Liver (tissue), 8 donors: ENCODE measurements at regions not wholly inside any gene's neighbourhood (a gene's known extent, or its start where the extent isn't known, plus 50 kb on each side); places are given as distances from the start of the nearest gene placed in this dataset.

Source experiments
- DNase-seq: peaks from one replicate; pipeline ENCODE4 v3.0.0-alpha.2; 2017; ENCODE audit warnings: low spot score
- H3K27ac ChIP-seq, 2 donors: one replicate each; pipeline ENCODE4 v1.7.0; 2013; ENCODE audit warnings: inconsistent platforms in 2 of 2, low read length in 2 of 2, control low read depth in 1 of 2, low read depth in 1 of 2, mild to moderate bottlenecking in 1 of 2
- H3K27me3 ChIP-seq, 4 donors: one replicate each; pipeline versions ENCODE4 v1.6.1 to v1.7.0; 2013; ENCODE audit warnings: low read length in 3 of 4, inconsistent platforms in 1 of 4, mild to moderate bottlenecking in 1 of 4, moderate library complexity in 1 of 4; ENCODE audit not compliant: control insufficient read depth in 4 of 4, insufficient read depth in 4 of 4
- H3K36me3 ChIP-seq, 4 donors: one replicate each; pipeline versions ENCODE4 v1.6.1 to v1.7.0; 2013; ENCODE audit warnings: low read length in 3 of 4, mild to moderate bottlenecking in 3 of 4, low read depth in 1 of 4, moderate library complexity in 1 of 4; ENCODE audit not compliant: control insufficient read depth in 4 of 4, insufficient read depth in 3 of 4
- H3K4me1 ChIP-seq, 4 donors: one replicate each; pipeline versions ENCODE4 v1.6.1 to v1.7.0; 2013; ENCODE audit warnings: low read length in 3 of 4, mild to moderate bottlenecking in 3 of 4, moderate library complexity in 1 of 4; ENCODE audit not compliant: control insufficient read depth in 4 of 4, insufficient read depth in 4 of 4
- H3K4me3 ChIP-seq, 3 donors: one replicate each; pipeline versions ENCODE4 v1.6.1 to v1.7.0; 2013; ENCODE audit warnings: low read length in 3 of 3, control low read depth in 1 of 3, low read depth in 1 of 3, mild to moderate bottlenecking in 1 of 3
- H3K9ac ChIP-seq, 2 donors: one replicate each; pipeline ENCODE4 v1.7.0; 2013; ENCODE audit warnings: low read length in 2 of 2, mild to moderate bottlenecking in 2 of 2, moderate library complexity in 2 of 2, control low read depth in 1 of 2, low read depth in 1 of 2
- H3K9me3 ChIP-seq, 4 donors: one replicate each; pipeline versions ENCODE4 v1.6.1 to v1.7.0; 2013; ENCODE audit warnings: low read length in 3 of 4; ENCODE audit not compliant: control insufficient read depth in 4 of 4
- EGR1 ChIP-seq, 2 donors: IDR thresholded peaks; 2 replicates each; pipeline ENCODE4 v1.6.1; 2016 to 2018; ENCODE audit warnings: antibody characterized with exemption in 2 of 2, low read depth in 2 of 2
- FOXA1 ChIP-seq: IDR thresholded peaks from 2 replicates; pipeline ENCODE4 v1.6.1; 2016; ENCODE audit warnings: antibody characterized with exemption
- GABPA ChIP-seq, 2 donors: IDR thresholded peaks in 1 of 2; conservative IDR thresholded peaks in 1 of 2; 2 replicates each; pipeline ENCODE4 v1.6.1; 2016; ENCODE audit warnings: antibody characterized with exemption in 2 of 2, mild to moderate bottlenecking in 1 of 2, moderate library complexity in 1 of 2
- HNF4A ChIP-seq, 2 donors: conservative IDR thresholded peaks; 2 replicates each; pipeline ENCODE4 v1.6.1; 2016; ENCODE audit warnings: antibody characterized with exemption in 2 of 2, mild to moderate bottlenecking in 2 of 2
- HNF4G ChIP-seq: IDR thresholded peaks from 2 replicates; pipeline ENCODE4 v1.6.1; 2016; ENCODE audit warnings: antibody characterized with exemption
- JUND ChIP-seq, 2 donors: IDR thresholded peaks; 2 replicates each; pipeline ENCODE4 v1.6.1; 2016; ENCODE audit warnings: antibody characterized with exemption in 2 of 2
- NR2F2 ChIP-seq: IDR thresholded peaks from 2 replicates; pipeline ENCODE4 v1.6.1; 2016; ENCODE audit warnings: antibody characterized with exemption
- RAD21 ChIP-seq, 2 donors: IDR thresholded peaks; 2 replicates each; pipeline ENCODE4 v1.6.1; 2016; ENCODE audit warnings: antibody characterized with exemption in 2 of 2, mild to moderate bottlenecking in 2 of 2
- RXRA ChIP-seq, 2 donors: IDR thresholded peaks; 2 replicates each; pipeline ENCODE4 v1.6.1; 2017 to 2018; ENCODE audit warnings: antibody characterized with exemption in 2 of 2, mild to moderate bottlenecking in 1 of 2
- SP1 ChIP-seq: IDR thresholded peaks from 2 replicates; pipeline ENCODE4 v1.6.1; 2018; ENCODE audit warnings: antibody characterized with exemption, mild to moderate bottlenecking
- TAF1 ChIP-seq: conservative IDR thresholded peaks from 2 replicates; pipeline ENCODE4 v1.6.1; 2016; ENCODE audit warnings: antibody characterized with exemption, mild to moderate bottlenecking
- YY1 ChIP-seq: IDR thresholded peaks from 2 replicates; pipeline ENCODE4 v1.6.1; 2016; ENCODE audit warnings: antibody characterized with exemption, mild to moderate bottlenecking
- WGBS: extraction: QIAGEN DNeasy Blood & Tissue Kit; methylation state at CpG from one replicate; pipeline ENCODE4 v1.1.7; 2013; 5-methylcytosine and 5-hydroxymethylcytosine counted together
- TF ChIP-seq, protein P1 (sequence below): fragments of 150-350 bp; IDR thresholded peaks from 2 replicates; pipeline ENCODE4 v1.5.1; 2017; ENCODE audit warnings: improper control_type of control experiment, low read depth, low read length; ENCODE audit not compliant: missing input control
- TF ChIP-seq, protein P2 (sequence below): IDR thresholded peaks from 2 replicates; pipeline ENCODE4 v1.6.1; 2016; ENCODE audit warnings: antibody characterized with exemption
- TF ChIP-seq, protein P3 (sequence below): IDR thresholded peaks from 2 replicates; pipeline ENCODE4 v1.6.1; 2016; ENCODE audit warnings: antibody characterized with exemption
- TF ChIP-seq, protein P4 (sequence below): IDR thresholded peaks from 2 replicates; pipeline ENCODE4 v1.6.1; 2016; ENCODE audit warnings: antibody characterized with exemption
- donor health status: healthy.
- donor health status: healthy.
- donor health status: healthy.
- donor health status: healthy.
- donor health status: healthy.

DNA sequence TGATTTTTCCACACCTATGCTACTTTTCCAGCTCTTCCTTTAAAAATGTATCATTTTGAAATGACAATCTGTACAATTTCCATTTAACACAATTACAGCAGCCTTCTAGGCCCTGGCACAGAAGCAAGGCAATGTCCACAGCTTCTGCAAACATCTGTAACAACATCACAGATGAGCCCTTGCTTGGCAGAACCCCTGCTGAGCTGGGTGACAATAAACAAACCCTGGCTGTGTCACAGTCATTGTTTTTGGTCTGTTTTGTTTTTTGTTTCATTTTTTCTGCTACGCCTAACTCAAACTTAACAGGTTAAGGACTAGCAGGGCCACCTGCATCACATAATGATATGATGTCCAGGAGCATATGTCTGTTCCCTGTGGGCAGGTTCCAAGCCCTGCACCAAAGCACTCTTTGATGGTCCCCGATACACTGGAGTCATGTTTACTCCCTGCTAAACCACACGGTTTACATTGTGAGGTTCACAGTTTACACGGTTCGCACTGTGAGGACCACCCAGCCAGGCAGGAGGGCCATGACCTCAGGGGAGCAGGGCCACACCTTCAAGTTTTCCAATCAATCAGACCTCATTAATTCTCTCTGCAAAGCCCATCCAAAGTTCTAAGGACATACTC is 186.8 kb upstream of the CHRNA7 start:
- no peaks in the 10 kb centered on the region for H3K36me3 ChIP-seq
- no peak overlapping the region for H3K9ac ChIP-seq
- H3K27me3 ChIP-seq: no peaks in the 10 kb centered on the region
- H3K4me3 ChIP-seq: no peak overlapping the region
- no peaks in the 10 kb centered on the region for H3K9me3 ChIP-seq
- no peak overlapping the region for H3K27ac ChIP-seq
- DNase-seq: no peak
- TF ChIP-seq, protein P1, sequence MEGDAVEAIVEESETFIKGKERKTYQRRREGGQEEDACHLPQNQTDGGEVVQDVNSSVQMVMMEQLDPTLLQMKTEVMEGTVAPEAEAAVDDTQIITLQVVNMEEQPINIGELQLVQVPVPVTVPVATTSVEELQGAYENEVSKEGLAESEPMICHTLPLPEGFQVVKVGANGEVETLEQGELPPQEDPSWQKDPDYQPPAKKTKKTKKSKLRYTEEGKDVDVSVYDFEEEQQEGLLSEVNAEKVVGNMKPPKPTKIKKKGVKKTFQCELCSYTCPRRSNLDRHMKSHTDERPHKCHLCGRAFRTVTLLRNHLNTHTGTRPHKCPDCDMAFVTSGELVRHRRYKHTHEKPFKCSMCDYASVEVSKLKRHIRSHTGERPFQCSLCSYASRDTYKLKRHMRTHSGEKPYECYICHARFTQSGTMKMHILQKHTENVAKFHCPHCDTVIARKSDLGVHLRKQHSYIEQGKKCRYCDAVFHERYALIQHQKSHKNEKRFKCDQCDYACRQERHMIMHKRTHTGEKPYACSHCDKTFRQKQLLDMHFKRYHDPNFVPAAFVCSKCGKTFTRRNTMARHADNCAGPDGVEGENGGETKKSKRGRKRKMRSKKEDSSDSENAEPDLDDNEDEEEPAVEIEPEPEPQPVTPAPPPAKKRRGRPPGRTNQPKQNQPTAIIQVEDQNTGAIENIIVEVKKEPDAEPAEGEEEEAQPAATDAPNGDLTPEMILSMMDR: no peak
- no peak for TF ChIP-seq HNF4A (conservative IDR thresholded peaks at IDR 0.05)
- TF ChIP-seq RXRA (IDR thresholded peaks at IDR 0.05): no peak
- TF ChIP-seq, protein P2, sequence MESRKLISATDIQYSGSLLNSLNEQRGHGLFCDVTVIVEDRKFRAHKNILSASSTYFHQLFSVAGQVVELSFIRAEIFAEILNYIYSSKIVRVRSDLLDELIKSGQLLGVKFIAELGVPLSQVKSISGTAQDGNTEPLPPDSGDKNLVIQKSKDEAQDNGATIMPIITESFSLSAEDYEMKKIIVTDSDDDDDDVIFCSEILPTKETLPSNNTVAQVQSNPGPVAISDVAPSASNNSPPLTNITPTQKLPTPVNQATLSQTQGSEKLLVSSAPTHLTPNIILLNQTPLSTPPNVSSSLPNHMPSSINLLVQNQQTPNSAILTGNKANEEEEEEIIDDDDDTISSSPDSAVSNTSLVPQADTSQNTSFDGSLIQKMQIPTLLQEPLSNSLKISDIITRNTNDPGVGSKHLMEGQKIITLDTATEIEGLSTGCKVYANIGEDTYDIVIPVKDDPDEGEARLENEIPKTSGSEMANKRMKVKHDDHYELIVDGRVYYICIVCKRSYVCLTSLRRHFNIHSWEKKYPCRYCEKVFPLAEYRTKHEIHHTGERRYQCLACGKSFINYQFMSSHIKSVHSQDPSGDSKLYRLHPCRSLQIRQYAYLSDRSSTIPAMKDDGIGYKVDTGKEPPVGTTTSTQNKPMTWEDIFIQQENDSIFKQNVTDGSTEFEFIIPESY: no peak
- TF ChIP-seq HNF4G: no peak
- no peak for TF ChIP-seq YY1
- no peak for TF ChIP-seq TAF1
- TF ChIP-seq NR2F2: no peak
- no peak for TF ChIP-seq GABPA (IDR thresholded peaks at IDR 0.05 in 1 of 2, conservative IDR thresholded peaks at IDR 0.05 in 1 of 2)
- WGBS: 55% methylated on average over 5 of the region's 5 CpGs
- H3K4me1 ChIP-seq: no peaks in the 10 kb centered on the region

DNA sequence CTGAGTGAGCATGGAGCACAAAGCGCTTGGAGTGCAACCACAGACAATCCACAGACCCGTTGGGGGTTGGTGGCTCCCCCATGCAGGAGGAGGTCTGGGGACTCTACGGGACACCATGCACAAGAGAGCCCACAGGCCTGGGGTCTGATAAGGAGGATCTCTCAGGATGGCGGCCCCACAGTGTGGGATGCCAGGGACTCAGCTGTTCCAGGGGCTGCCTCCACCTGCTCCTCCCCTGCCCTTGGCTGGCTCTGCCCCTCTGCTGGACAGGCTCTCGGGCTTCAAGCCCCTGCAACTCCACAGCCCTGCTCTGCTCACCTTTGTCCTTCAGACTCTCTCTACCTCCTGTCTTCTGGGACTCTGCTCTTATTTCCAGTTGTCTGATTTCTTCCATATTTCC is 184.5 kb upstream of the CHRNA7 start:
- no peaks in the 10 kb centered on the region for H3K27me3 ChIP-seq
- DNase-seq: no peak
- no peak overlapping the region for H3K4me3 ChIP-seq
- 88% methylated on average over 5 of the region's 5 CpGs for WGBS
- no peak overlapping the region for H3K9ac ChIP-seq
- H3K27ac ChIP-seq: no peak overlapping the region
- no peaks in the 10 kb centered on the region for H3K4me1 ChIP-seq
- TF ChIP-seq FOXA1: no peak
- TF ChIP-seq RAD21 (IDR thresholded peaks at IDR 0.05): no peak
- TF ChIP-seq NR2F2: no peak
- TF ChIP-seq, protein P3, sequence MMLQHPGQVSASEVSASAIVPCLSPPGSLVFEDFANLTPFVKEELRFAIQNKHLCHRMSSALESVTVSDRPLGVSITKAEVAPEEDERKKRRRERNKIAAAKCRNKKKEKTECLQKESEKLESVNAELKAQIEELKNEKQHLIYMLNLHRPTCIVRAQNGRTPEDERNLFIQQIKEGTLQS: no peak
- no peak for TF ChIP-seq GABPA (IDR thresholded peaks at IDR 0.05 in 1 of 2, conservative IDR thresholded peaks at IDR 0.05 in 1 of 2)
- TF ChIP-seq EGR1 (IDR thresholded peaks at IDR 0.05; ENCODE audit: low read depth in 2 of 2): no peak
- TF ChIP-seq, protein P1: no peak
- TF ChIP-seq SP1: no peak
- TF ChIP-seq HNF4A (conservative IDR thresholded peaks at IDR 0.05): no peak
- TF ChIP-seq, protein P4, sequence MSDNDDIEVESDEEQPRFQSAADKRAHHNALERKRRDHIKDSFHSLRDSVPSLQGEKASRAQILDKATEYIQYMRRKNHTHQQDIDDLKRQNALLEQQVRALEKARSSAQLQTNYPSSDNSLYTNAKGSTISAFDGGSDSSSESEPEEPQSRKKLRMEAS: no peak
- no peak for TF ChIP-seq JUND (IDR thresholded peaks at IDR 0.05)
- TF ChIP-seq HNF4G: no peak
- no peaks in the 10 kb centered on the region for H3K9me3 ChIP-seq
- no peaks in the 10 kb centered on the region for H3K36me3 ChIP-seq
